Memory B cell (primary cell): ENCODE measurements at regions not wholly inside any gene's neighbourhood (a gene's known extent, or its start where the extent isn't known, plus 50 kb on each side); places are given as distances from the start of the nearest gene placed in this dataset.

Experiments used
- ATAC-seq: fragments of 150-1000 bp; cut with Tn5 transposase; 2 replicates; pipeline ENCODE4 v1.10.0; 2021; ENCODE audit warnings: low read depth, mild to moderate bottlenecking, moderate library complexity
- DNase-seq, 2 donors: peaks; one replicate each; pipeline ENCODE4 v3.0.0; 2022; ENCODE audit warnings: low spot score in 2 of 2
- H3K27ac Mint-ChIP-seq: one replicate; pipeline ENCODE4 v1.8.0; 2022; ENCODE audit warnings: mild to moderate bottlenecking, moderate library complexity, mixed read lengths
- H3K27me3 Mint-ChIP-seq: one replicate; pipeline ENCODE4 v1.8.0; 2022; ENCODE audit warnings: mixed read lengths
- H3K36me3 Mint-ChIP-seq: one replicate; pipeline ENCODE4 v1.8.0; 2022; ENCODE audit warnings: mild to moderate bottlenecking, mixed read lengths
- H3K4me1 Mint-ChIP-seq: one replicate; pipeline ENCODE4 v1.8.0; 2022; ENCODE audit warnings: mixed read lengths
- H3K4me3 Mint-ChIP-seq: one replicate; pipeline ENCODE4 v1.8.0; 2022; ENCODE audit warnings: mild to moderate bottlenecking, moderate library complexity, mixed read lengths
- H3K9me3 Mint-ChIP-seq: one replicate; pipeline ENCODE4 v1.8.0; 2022; ENCODE audit warnings: mixed read lengths

DNA sequence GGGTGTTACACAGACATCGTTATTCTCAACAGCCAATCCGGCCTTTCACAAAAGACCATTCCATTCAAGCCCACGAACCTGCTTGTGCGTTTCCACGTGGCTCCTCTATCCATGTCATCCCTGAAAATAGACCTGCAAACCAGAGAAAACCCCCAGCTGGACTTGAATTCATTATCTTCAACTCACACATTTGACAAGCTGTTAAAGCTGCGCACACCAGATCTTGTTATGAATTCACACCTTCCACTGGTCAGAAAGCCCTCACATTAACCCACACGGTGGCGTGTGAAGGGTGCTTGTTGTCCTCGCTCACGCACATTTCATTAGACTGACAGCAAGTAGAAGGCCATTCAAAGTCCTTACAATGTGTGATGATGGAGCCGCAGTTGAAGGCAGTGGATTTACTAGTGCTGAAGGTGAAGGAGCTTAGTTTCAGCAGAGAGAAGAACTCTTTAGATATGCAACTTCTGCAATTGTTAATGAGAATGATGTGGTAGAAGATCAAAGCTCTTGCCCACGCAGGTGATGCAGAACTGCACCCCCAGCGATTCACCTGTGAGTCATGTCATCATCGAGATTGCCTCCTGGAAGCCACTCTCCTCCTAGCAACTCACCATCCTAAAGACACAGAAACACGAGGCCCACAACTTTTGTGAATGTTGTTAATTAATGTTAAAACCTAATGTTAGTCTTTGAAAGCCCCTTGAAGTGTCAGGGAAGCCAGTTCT is 224.8 kb upstream of the SOX11 start:
- DNase-seq: no peak
- Mint-ChIP-seq H3K36me3 (no peaks in the 10 kb centered on the region), H3K9me3 (no peaks in the 10 kb centered on the region), H3K27ac (no peak overlapping the region), H3K4me3 (no peak overlapping the region), H3K27me3 (peaks cover 1% of the 10 kb centered on the region), H3K4me1 (no peaks in the 10 kb centered on the region)
- ATAC-seq: no peak

GRCh38 chr2:5472673-5473072 is 219.5 kb upstream of the SOX11 start:
- no peak for ATAC-seq
- Mint-ChIP-seq H3K4me3 (no peak overlapping the region), H3K4me1 (no peaks in the 10 kb centered on the region), H3K9me3 (no peaks in the 10 kb centered on the region), H3K36me3 (no peaks in the 10 kb centered on the region), H3K27ac (no peak overlapping the region), H3K27me3 (peaks cover 1% of the 10 kb centered on the region)
- DNase-seq: no peak

DNA sequence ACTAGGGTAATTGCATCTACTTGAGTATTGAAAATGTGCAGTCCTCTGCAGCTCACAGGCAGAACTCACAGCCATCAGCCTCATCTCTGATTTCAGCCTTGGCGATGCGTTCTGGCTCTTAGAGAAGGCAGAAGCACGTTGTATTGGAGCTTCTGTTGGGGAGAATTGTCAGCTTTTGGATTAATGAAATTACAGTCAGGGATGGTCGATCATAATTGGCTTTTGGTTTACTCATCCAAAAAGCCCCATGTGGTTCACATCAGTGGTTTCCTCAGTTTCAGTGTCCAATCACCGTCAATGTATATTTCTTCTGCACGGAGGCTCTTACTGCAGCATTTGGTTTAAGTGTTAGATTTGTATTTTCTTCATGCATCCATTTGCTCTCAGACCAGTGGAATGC is 218.5 kb upstream of the SOX11 start:
- H3K27ac Mint-ChIP-seq: no peak overlapping the region
- no peaks in the 10 kb centered on the region for H3K36me3 Mint-ChIP-seq
- DNase-seq: no peak
- no peak overlapping the region for H3K4me3 Mint-ChIP-seq
- no peaks in the 10 kb centered on the region for H3K9me3 Mint-ChIP-seq
- no peak for ATAC-seq
- no peaks in the 10 kb centered on the region for H3K4me1 Mint-ChIP-seq
- peaks cover 1% of the 10 kb centered on the region for H3K27me3 Mint-ChIP-seq

GRCh38 chr2:5474716-5475115 is 217.5 kb upstream of the SOX11 start:
- H3K9me3 Mint-ChIP-seq: no peaks in the 10 kb centered on the region
- H3K27ac Mint-ChIP-seq: no peak overlapping the region

DNA sequence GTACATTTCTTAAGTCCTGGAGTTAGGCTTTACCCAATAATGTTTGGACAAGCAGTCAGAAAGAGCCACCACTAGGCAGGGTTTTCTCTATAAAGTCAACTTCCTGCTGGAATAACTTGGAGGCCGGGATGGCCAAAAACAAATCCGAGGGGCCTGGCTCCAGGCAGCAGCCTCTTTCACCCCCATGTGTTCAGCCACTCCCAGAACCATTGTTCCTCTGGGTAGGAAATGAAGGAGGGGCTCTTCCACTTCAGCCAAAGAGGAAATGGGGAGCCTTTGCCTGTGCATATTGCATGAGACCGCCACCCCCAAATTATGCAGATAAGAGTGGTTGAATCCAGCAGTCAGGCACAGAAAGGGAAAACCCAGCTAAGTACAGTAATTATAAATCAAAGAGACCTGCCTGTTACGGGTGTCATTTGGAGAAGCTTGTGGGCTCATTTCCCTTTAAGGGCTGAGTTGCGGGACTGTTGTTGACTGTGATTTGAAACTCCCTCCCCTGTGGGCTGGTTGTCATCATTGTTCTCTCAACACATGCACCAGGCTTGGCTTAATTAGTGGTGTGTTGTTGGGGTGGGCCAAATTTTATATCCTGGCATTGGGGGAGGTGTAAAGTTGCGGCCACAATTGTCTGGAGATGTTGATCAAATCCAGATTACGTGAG is 212.8 kb upstream of the SOX11 start:
- Mint-ChIP-seq H3K27ac (no peak overlapping the region), H3K9me3 (no peaks in the 10 kb centered on the region), H3K4me1 (peaks cover 2% of the 10 kb centered on the region), H3K4me3 (no peak overlapping the region), H3K27me3 (peaks cover 2% of the 10 kb centered on the region), H3K36me3 (no peaks in the 10 kb centered on the region)
- ATAC-seq (no peak), DNase-seq (no peak)

More at GRCh38 chr2:5474716-5475115, 217.5 kb upstream of the SOX11 start:
- no peaks in the 10 kb centered on the region for H3K36me3 Mint-ChIP-seq
- ATAC-seq (no peak), DNase-seq (no peak)
- no peaks in the 10 kb centered on the region for H3K4me1 Mint-ChIP-seq
- no peak overlapping the region for H3K4me3 Mint-ChIP-seq
- H3K27me3 Mint-ChIP-seq: peaks cover 1% of the 10 kb centered on the region

GRCh38 chr2:5482929-5483331 is 209.3 kb upstream of the SOX11 start:
- Mint-ChIP-seq H3K36me3 (no peaks in the 10 kb centered on the region), H3K4me3 (no peak overlapping the region), H3K27ac (no peak overlapping the region), H3K4me1 (peaks cover 2% of the 10 kb centered on the region), H3K27me3 (peaks cover 3% of the 10 kb centered on the region), H3K9me3 (peaks cover 2% of the 10 kb centered on the region)
- no peak for DNase-seq
- no peak for ATAC-seq

GRCh38 chr2:5484868-5485267 is 207.3 kb upstream of the SOX11 start:
- Mint-ChIP-seq H3K36me3 (no peaks in the 10 kb centered on the region), H3K27ac (no peak overlapping the region), H3K9me3 (peaks cover 2% of the 10 kb centered on the region)

DNA sequence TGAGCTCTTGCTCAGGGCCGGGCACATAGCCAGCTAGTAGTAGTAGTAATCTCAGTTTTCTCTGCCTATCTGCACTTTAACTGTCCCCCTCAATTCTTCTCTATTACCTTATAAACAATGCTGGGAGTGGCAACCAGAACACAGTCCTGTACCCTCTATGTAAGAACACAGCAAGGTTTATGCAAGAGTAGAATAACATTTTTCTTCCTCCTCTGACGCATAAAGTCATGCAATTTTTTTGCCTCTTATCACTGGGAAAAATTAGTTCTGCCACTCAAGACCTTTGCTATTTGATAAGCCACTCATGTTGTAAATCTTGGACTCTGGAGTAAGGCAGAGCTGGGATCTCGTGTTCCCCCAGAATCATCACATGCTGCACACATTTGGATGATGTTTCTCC is 200.7 kb upstream of the SOX11 start:
- H3K4me3 Mint-ChIP-seq: no peak overlapping the region
- H3K27ac Mint-ChIP-seq: no peak overlapping the region
- H3K36me3 Mint-ChIP-seq: no peaks in the 10 kb centered on the region
- H3K9me3 Mint-ChIP-seq: peaks cover 2% of the 10 kb centered on the region
- no peak for ATAC-seq
- no peaks in the 10 kb centered on the region for H3K4me1 Mint-ChIP-seq
- DNase-seq: no peak
- H3K27me3 Mint-ChIP-seq: peaks cover 2% of the 10 kb centered on the region

More at GRCh38 chr2:5484868-5485267, 207.3 kb upstream of the SOX11 start:
- H3K4me3 Mint-ChIP-seq: no peak overlapping the region
- no peak for ATAC-seq
- DNase-seq: no peak
- H3K4me1 Mint-ChIP-seq: peaks cover 2% of the 10 kb centered on the region
- H3K27me3 Mint-ChIP-seq: peaks cover 3% of the 10 kb centered on the region

- no peak for DNase-seq
- Mint-ChIP-seq H3K27ac (no peak overlapping the region), H3K4me3 (no peak overlapping the region), H3K36me3 (no peaks in the 10 kb centered on the region), H3K9me3 (no peaks in the 10 kb centered on the region), H3K27me3 (no peaks in the 10 kb centered on the region), H3K4me1 (no peaks in the 10 kb centered on the region)
- ATAC-seq: no peak
These were observed 198.9 kb upstream of the SOX11 start for GRCh38 chr2:5493256-5493655.

DNA sequence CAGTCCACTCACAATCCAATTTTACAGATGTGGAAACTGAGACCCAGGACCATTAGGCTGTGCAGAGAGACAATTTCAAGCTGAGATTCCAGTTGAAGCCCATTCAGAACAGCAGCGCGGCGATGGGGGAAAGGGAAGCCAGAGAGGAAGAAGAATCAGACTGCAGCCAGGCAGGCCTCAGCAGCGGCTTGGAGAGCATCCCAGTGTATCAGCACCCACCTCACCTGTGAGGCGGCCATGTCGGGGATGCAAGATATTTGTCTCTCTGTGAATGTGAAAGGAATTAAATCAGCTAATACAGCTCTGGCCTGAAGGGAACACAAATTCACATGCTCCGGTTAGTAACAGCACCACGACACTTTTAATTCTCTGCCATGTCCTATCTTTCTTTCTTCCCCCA is 198.0 kb upstream of the SOX11 start:
- no peak for DNase-seq
- Mint-ChIP-seq H3K27ac (no peak overlapping the region), H3K4me3 (no peak overlapping the region), H3K9me3 (no peaks in the 10 kb centered on the region), H3K4me1 (no peaks in the 10 kb centered on the region), H3K27me3 (no peaks in the 10 kb centered on the region), H3K36me3 (no peaks in the 10 kb centered on the region)
- no peak for ATAC-seq

DNA sequence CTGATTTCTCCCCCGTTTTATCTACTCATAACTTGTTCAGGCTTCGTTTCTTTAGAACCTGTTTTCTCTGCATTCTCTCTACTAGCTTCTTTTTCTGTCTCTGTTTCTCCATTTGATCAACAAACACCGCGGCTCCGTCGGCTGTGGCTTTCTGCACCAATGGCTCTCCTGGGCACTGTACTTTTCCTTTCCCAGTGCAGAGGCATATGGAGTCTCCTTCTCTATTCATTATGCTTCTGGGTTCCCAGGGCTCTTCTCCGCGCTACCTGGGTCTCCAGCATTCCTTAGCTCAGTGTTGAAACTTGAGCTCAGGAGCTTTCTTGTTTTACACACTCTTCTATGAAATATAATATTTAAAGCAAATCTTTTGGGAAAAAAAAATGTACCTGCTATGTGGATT is 196.6 kb upstream of the SOX11 start:
- Mint-ChIP-seq H3K9me3 (no peaks in the 10 kb centered on the region), H3K36me3 (no peaks in the 10 kb centered on the region), H3K27ac (no peak overlapping the region), H3K4me3 (no peak overlapping the region), H3K27me3 (no peaks in the 10 kb centered on the region), H3K4me1 (no peaks in the 10 kb centered on the region)
- DNase-seq (no peak), ATAC-seq (no peak)

- H3K27ac Mint-ChIP-seq: no peak overlapping the region
- no peaks in the 10 kb centered on the region for H3K36me3 Mint-ChIP-seq
- H3K4me3 Mint-ChIP-seq: no peak overlapping the region
- H3K27me3 Mint-ChIP-seq: no peaks in the 10 kb centered on the region
- H3K9me3 Mint-ChIP-seq: peaks cover 3% of the 10 kb centered on the region
- no peak for DNase-seq
- ATAC-seq: no peak
- no peaks in the 10 kb centered on the region for H3K4me1 Mint-ChIP-seq
These were observed 194.3 kb upstream of the SOX11 start for GRCh38 chr2:5497874-5498273.

DNA sequence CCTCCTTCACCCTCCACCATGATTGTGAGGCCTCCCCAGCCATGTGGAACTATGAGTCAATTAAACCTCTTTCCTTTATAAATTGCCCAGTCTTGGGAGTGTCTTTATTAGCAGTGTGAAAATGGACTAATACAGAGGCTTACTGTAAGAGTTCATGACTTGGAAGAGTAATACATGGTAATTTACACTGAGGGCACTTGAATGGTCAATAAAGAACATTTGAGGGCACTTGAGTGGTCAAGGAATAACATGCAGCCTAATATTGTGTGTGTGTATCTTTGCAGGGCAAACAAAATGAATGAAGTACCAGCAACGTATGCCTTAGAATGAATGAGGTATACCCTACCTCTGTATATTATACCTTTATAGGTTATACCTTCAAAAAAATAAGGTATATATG is 190.4 kb upstream of the SOX11 start:
- H3K4me1 Mint-ChIP-seq: no peaks in the 10 kb centered on the region
- no peak overlapping the region for H3K4me3 Mint-ChIP-seq
- H3K27ac Mint-ChIP-seq: no peak overlapping the region
- DNase-seq: no peak
- H3K36me3 Mint-ChIP-seq: no peaks in the 10 kb centered on the region
- ATAC-seq: no peak
- H3K9me3 Mint-ChIP-seq: peaks cover 3% of the 10 kb centered on the region
- H3K27me3 Mint-ChIP-seq: no peaks in the 10 kb centered on the region

- Mint-ChIP-seq H3K4me1 (no peaks in the 10 kb centered on the region), H3K36me3 (no peaks in the 10 kb centered on the region), H3K9me3 (peaks cover 3% of the 10 kb centered on the region), H3K27ac (no peak overlapping the region), H3K27me3 (no peaks in the 10 kb centered on the region), H3K4me3 (no peak overlapping the region)
- ATAC-seq (no peak), DNase-seq (no peak)
These were observed 189.8 kb upstream of the SOX11 start for GRCh38 chr2:5502385-5502784.

- no peak for DNase-seq
- H3K9me3 Mint-ChIP-seq: peaks cover 3% of the 10 kb centered on the region
- no peak overlapping the region for H3K27ac Mint-ChIP-seq
- H3K27me3 Mint-ChIP-seq: no peaks in the 10 kb centered on the region
- ATAC-seq: no peak
- no peaks in the 10 kb centered on the region for H3K4me1 Mint-ChIP-seq
- no peak overlapping the region for H3K4me3 Mint-ChIP-seq
- no peaks in the 10 kb centered on the region for H3K36me3 Mint-ChIP-seq
These were observed 187.4 kb upstream of the SOX11 start for GRCh38 chr2:5504756-5505155.
